NCI-H774 (cell line): ENCODE measurements at regions not wholly inside any gene's neighbourhood (a gene's known extent, or its start where the extent isn't known, plus 50 kb on each side); places are given as distances from the start of the nearest gene placed in this dataset.
"Not testable (repeated sequence)": the region's sequence is repeated elsewhere in the genome, so short reads cannot be mapped to it uniquely, and the experiment has no call there.

Experiments used
- DNase-seq: peaks from one replicate; lab custom pipeline; 2025; lab: John Stamatoyannopoulos, UW

DNA sequence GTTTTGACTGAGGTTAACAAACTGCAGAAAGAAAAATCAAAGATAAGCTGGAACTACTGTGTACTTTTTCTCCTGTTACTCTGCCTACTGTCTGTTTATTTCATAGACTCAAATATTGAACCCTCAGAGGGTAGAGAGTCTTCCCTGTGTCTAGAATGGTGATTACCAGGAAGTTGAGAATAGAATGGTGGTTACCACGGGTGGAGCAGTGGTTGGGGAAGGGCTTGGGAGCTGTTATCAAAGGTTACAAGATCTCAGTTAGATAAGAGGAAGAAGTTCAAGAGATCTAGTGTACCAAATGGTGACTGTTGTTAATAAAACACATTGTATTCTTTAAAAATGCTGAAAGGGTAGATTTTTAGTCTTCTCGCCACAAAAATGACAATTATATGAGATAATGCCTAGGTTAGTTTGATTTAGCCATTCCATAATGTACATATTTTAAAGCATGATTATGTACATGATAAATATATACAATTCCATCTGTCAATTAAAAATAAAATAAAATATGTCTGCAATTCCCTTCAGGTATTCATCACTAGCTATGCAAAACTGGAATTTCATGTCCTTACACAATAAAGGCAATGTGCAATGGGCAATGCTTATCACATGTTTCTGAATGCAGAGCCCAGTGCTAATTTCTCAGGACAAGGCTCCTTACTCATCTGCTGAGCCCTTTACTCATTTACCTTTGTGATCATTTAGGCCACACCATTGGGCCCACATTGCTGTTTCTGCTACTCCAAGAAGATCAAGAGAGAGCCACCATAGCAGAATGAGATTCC is 474.3 kb upstream of the CAMK1G start:
- no peak for DNase-seq

DNA sequence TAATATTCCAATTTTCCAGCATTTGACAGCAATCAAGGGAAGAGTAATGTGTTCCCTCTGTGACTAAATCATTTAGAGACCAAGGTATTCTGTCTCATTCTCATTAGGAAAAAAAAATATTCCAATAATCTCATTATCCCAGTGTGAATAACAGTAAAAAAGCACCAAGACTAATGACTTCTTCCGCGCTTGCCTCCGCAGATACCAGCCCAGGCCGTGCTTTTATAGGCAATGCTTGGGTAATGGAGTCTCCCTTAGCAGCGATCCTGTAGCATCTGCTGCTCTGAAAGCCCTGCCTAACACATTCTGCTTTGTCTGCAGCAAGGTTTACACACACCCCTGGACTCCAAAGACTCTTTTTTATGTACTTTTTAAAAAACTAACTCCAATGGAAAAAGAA is 470.0 kb upstream of the CAMK1G start:
- no peak for DNase-seq

DNA sequence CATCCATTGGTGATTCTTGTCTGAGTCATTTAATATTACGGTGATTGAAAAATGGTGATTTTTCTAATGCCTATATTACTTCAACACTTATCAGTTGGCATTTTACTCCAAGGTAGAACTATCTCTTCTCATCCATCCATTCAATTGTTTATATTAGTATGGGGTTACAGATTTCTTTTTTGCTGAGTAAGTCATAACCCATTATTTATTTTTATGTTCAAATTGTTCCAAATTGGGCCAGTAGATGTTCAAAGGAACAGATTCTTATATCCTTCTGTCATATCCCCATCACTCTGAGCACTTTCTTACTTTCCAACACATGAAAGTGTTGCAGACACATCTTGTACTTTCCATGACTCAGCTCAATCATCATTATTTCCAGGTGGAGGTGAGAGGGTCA is 466.8 kb upstream of the CAMK1G start:
- no peak for DNase-seq

DNA sequence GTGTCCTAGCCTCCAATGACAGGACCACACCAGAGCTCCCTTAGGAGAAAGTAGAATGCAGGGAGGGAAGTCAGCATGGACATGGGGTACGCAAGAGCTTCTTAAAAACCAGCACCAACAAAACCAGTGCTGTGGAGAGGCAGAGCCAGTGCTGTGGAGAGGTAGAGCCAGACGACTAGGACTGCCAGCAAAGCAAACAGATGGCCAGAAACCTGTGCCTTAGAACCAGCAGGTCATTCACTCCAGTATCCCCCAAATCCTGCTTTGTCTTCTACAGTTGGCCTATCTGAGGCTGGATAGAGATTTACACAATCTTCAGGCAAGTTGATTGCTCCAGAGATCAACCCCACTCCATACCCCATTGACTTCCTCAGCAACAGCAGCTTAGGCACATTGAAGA is 459.9 kb upstream of the CAMK1G start:
- no peak for DNase-seq

DNA sequence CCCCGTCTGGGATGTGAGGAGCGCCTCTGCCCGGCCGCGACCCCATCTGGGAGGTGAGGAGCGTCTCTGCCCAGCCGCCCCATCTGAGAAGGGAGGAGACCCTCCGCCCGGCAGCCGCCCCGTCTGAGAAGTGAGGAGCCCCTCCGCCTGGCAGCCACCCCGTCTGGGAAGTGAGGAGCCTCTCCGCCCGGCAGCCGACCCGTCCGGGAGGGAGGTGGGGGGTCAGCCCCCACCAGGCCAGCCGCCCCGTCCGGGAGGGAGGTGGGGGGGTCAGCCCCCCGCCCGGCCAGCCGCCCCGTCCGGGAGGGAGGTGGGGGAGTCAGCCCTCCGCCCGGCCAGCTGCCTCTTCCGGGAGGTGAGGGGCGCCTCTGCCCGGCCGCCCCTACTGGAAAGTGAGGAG is 454.4 kb upstream of the CAMK1G start:
- not testable (repeated sequence) for DNase-seq

DNA sequence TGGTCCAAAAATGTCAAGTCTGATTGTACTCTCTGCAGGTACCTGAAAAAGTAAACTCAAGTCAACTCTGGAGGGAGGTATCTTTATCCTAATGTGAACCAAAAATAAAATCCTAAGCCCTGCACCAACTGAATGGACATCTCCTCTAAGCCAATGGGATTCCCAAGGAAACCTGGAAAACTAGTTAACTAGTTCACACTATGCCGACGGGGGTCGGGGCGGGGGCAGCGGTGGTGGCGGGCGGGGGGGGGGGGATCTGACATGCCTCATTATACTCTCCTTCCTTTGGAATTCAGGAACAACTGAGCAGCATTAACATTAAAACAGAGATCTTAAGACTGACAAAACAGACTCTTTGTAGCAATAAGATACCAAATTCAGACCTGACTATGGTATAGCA is 452.6 kb upstream of the CAMK1G start:
- DNase-seq, result no peak

DNA sequence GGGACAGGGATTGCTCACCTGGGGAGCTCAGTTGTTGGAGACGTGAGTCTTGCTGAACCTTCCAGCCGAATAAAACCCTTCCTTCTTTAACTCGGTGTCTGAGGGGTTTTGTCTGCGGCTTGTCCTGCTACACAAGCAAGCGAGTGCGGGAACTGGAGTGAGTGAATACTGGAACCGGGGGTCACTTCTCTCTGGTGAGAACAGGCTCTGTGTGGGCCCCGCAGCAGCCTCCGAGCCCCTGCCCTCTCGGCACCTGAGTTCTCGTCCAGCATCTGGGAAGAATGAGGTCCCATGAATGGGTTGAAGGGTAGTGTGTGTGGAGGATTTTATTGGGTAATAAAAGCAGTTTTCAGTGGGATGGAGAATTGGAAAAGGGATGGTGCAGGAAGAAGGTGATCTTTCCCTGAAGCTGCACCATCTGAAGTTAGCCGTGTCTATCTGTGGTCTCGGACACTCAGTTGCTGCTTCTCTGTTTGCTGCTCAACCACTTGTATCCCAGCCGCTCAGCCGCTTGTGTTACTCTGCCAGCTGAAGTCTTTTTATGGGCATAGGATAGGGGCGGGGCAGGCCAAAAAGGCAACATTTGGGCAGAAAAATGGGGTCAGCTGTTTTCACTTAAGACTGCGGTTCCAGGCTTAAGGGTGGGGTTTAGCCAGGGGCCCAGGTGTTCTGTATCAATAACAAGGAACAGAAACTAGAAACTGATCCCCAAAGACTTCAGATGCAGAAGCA is 450.6 kb upstream of the CAMK1G start:
- DNase-seq, result no peak

DNA sequence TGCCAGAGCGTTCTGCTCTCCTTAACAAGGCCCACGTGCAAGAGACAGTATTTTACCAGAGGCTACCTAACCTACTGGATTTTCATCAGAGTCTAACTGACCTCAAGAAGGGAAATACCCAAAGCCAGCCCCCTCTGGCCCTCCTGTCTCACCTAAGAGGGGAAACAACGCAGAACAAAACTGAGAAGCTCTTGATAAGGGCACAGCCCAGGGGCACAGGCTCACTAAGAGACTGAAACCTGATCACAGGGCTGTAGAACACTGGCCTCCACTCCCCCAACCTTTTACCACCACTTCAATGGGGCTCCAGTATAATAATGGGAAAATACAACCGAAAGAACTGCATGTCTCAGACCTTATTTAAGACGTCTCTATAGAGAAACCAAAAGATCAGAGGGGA is 449.5 kb upstream of the CAMK1G start:
- DNase-seq, result no peak

DNA sequence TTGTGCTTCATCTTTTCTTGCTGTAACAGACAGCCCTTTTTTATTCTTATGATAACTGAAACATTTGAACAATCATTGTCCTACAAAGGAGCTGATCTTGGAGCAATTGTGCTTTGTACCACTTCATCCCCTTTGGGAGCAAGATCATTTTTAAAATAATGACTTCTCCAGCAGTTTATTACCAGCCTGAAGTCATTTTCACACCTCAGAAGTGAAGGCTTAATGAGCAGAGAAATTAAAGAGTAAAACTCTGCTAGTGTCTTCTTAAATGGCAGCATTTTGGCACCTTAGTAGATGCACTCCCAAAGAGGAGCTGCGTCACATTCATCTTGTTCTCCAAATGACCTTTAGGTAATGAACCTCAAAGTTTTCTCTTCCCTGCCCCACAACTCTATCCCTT is 439.6 kb upstream of the CAMK1G start:
- no peak for DNase-seq

DNA sequence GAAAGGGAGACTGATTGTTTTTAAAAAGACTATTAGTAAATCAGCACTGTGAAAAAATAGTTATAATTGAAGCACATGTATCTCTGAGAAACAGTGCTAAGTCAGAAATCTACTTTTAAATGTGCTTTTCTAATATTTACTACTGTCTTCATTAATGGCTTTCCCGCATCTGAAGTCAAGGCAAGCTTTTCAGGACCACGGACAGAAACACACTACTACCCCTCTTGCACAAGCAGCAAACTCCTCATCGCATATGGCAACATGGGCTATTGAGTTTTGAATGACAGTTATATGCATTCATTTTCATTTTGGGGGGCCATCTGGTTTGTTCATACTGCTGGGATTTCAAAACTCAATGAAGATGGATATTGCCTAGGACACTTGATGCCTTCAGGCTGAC is 433.4 kb upstream of the CAMK1G start:
- no peak for DNase-seq

DNA sequence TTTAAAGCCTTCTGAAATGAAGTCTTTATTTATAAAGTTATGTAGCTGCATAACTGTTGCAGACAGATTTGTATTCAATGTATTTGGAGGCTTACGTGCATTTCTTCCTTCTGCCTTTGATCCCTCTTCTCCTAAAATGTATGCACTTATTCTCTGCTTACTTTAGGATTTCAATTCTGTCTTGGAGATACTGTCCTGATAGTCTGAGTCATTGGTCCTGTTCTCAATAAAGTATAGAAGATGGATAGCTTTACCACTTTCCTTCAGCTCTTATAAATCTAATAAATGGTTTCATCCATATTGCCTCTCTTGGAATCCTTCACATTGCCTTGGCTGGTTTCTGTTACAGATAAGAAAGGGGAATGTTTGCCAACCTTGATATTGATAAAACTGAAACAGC is 430.1 kb upstream of the CAMK1G start:
- no peak for DNase-seq

DNA sequence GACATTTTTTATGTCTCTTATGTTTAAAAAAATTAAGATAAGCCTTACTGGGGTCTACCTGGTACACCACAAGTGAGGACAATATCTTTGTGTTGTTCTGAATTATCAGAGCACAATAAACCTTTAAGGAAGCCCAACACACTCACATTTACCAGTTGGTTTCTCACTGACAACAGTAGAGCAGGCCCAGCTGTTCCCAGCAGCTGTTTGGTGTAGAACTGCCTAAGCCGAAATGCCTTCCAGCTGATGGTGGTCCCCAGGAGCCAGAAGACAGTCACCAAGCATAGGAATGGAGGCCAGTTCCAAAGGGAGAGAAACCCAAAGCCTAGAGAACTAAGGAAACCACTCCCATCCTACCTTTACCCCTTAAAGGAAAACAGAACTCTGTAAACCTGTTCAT is 428.6 kb upstream of the CAMK1G start:
- DNase-seq, result no peak

DNA sequence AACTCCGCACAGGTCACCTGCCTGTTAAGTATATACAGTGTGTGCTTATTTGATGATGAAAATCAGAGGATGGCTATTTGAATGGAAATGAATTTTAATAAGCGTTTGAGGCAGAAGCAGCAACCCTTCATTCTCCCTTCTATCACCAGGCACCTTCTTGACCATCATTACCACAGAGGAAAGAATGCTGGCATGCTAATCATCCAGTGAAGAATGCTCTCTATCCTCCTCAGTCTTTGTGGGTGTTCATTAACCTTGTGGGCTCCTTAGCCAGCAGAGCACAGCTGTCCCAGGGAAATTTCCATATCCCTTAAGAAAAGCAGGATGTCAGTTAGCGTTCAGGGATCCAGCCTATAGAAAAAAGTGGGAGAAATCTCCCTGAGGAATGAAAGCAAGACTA is 428.0 kb upstream of the CAMK1G start:
- DNase-seq, result no peak

DNA sequence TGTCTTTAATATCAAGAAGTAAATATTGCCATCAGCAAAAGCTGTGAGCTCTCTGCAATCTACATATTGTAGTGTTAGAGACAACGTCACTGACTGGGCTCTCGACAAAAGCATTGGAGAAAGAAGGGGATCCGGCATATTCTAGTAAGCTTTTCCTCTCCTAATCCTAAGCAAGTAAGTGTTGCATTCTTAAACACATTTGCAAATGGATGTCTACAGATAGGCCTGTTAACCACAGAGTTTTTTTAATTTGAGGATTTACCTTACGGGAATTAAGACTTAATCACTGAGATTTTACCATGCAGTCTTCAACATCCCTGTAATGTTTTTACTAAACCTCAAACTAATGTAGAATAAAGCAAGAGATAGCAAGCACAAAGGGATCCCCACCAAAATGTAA is 426.5 kb upstream of the CAMK1G start:
- no peak for DNase-seq

DNA sequence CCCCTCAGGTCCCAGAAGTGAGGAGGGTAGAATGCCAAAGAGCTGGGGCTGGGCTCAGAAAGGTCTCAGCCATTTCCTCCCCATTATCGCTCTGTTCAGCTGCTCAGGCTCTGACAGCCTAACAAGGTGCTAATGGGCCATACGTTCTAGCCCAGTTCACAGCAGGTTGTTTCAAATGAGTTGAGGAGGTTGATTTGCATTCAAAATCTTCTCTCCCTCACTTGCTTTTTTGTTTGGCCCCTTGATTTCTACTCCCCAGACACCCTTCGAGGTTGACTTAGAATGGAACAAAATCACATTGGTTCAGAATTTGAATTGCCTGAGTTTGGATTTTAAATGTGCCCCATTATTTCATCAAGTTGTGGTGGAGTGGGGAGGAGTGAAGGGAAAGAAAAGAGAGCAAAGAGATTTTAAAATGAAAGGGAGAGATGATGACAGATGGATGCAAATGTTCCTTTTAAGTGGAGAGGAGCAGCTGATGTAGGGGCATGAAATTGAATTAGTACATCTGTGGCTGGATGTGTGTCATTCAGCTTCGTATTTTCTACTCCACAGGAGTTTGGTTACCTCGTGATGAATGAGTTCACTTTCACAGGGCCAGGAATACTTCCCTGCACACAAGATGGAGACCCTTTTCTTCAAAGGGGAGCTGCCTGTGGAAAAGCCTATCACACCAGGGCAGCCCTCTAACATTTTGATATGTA is 425.8 kb upstream of the CAMK1G start:
- no peak for DNase-seq

DNA sequence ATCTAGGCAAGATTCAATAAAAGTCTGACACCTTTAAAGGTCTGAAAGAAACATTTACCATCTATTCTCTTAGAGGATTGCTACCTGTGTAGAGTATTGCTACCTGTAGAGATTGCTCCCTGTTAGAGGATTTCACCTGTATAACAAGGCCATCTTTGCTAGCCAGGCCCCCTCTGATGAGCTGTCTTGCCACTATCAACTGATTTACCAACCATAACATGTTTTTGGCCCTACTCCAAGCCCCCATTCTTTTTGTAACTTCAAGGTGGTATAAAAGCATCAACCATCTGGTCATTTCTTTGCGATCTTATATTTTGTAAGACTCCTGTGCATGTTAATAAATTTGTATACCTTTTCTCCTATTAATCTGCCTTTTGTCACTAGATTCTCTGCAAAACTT is 424.7 kb upstream of the CAMK1G start:
- DNase-seq, result no peak

DNA sequence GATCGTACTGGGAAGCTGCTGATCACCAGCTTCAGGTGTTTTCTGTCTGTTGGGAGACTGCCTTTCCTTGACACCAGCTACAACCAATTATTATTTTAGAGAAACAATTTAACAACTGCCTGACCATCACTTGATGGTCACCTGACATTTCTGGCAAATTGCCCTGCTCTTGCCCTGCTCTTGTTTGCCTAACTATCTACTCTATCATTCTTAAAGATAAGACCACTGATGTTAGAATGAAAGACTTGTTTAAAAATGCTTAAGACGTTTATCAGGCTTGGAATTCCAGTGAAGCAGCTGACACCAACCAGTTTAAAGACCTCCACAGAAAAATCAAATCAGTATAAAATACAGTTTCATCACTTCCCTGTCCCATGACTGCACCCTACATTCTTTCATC is 423.3 kb upstream of the CAMK1G start:
- no peak for DNase-seq

DNA sequence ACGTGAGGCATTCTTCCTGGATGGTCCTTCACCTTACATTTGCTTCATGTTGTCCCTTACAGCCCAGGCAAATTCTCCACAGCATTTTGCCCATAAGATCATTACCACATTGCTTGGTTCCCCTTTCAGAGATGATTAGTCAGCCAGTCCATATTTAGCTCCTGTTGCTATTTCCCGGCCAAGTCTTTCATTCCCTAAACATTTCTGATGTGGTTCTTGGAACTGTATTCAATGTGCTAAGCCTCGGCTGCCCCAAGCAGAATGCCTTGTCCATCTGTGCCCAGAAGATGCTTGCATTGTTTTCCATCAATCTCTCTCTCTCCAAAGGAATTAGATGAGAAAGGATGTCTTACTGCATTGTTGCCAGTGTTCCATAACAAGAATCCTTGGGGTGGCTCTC is 420.9 kb upstream of the CAMK1G start:
- no peak for DNase-seq

DNA sequence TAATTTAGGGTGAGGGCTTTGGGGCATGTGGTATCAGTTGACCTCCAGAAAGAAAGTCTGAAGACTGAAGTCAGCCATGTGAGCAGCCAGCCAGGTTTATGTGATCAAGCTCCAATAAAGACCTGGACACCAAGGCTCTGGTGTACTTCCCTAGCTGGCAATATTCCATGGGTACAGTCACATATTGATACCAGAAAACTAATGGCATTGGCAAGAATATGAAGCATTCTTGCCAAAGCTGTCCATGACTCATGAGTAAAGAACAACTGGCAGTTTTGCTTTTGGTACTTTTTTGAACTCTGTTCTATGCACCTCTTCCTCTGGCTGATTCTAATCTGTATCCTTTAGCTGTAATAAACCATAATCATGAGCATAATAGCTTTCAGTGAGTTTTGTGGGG is 415.3 kb upstream of the CAMK1G start:
- DNase-seq, result no peak

DNA sequence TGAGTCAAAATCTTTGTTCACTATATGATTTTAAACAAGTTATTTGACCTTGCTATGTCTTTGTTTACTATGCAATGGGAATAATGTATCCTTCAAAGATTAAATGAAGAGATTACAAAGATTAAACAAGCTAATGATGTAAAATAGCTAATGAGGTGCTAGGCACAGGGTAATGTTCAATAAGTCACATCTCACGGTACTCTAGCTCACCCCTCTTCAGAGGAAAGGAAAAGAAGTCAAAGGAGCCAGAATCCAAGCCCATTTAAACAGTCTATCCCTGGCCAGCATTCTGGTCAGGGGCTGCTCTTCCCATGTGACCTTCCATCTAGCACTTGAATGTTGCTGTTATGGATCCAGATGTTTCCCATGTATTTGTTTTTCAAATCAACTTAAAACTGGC is 412.4 kb upstream of the CAMK1G start:
- DNase-seq, result no peak

DNA sequence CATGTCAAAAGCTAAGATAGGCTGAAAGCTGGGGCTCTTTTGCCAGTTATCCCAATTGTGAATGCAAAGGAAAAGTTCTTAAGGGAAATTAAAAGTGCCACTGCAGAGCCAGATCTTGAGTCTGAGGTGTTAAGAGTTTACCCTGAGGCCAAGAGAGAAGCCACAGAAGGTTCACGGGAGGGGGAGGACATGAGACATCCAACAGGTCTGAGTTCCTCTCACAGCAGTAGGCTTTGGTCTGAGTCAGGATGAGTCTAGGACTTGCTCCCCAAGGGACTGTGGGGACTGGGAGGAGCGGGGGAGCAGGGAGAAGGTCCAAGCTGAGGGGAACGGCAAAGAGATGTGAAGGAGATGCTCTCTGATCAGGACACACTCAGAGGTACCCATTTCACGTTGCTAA is 411.2 kb upstream of the CAMK1G start:
- no peak for DNase-seq

DNA sequence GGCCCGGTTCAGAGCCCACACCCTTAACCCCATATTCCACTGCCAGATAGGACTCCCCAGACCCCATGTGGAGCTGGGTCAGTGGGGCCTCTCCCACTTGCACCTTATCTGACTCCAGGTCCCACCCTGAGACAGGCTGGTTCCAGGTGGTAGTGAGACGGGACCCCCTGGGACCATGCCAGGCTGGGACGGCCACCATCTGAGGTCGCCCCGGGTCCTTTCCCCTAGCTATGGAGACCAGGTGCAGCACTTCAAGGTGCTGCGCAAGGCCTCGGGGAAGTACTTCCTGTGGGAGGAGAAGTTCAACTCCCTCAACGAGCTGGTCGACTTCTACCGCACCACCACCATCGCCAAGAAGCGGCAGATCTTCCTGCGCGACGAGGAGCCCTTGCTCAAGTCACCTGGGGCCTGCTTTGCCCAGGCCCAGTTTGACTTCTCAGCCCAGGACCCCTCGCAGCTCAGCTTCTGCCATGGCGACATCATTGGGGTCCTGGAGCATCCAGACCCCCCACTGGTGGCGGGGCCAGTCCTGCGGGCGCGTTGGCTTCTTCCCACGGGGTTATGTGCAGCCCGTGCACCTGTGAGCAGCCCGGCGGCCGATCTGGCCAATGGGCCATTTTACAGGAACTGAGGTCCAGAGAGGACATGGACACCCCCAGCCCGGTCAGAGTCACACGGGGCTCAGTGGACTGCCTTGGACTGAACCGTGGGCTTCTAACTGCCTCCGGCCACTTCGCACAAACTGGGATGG is 410.5 kb upstream of the CAMK1G start:
- not testable (repeated sequence) for DNase-seq
